H1 (cell line): ENCODE measurements at regions not wholly inside any gene's neighbourhood (a gene's known extent, or its start where the extent isn't known, plus 50 kb on each side); places are given as distances from the start of the nearest gene placed in this dataset.
"Not testable (repeated sequence)": the region's sequence is repeated elsewhere in the genome, so short reads cannot be mapped to it uniquely, and the experiment has no call there.

Source experiments
- CTCF ChIA-PET: fragments of 300-600 bp; sonication (Branson Sonifier 250); formaldehyde crosslinking; loops from one replicate; lab custom pipeline; 2021; ENCODE audit not compliant: partially characterized antibody; lab: Charles Lee
- POLR2A ChIA-PET: fragments of 300-600 bp; sonication (Branson Sonifier 250); formaldehyde crosslinking; loops from one replicate; lab custom pipeline; 2021; ENCODE audit warnings: inconsistent platforms; ENCODE audit not compliant: partially characterized antibody; lab: Charles Lee
- DNase-seq, 2 experiments: peaks; one replicate each; pipeline versions ENCODE4 v3.0.0 to v3.0.0-alpha.2; 2010 to 2022; ENCODE audit warnings: low spot score in 2 of 2, low read depth in 1 of 2, mixed read lengths in 1 of 2
- FAIRE-seq: peaks from 2 replicates; lab custom pipeline; 2011; peaks lifted over from hg19 to GRCh38; lab: Jason Lieb, UNC
- H2AFZ ChIP-seq: 2 replicates; pipeline ENCODE4 v1.8.1; 2012; ENCODE audit warnings: low read length, inconsistent platforms
- H2AK5ac ChIP-seq: 2 replicates; pipeline ENCODE4 v1.6.1; 2013; ENCODE audit warnings: low read depth, low read length
- H2BK120ac ChIP-seq: replicated peaks from 2 replicates; pipeline ENCODE3; 2013; ENCODE audit warnings: low read depth, low read length, inconsistent platforms
- H2BK12ac ChIP-seq: 2 replicates; pipeline ENCODE4 v1.6.1; 2013; ENCODE audit warnings: low read depth, low read length
- H2BK15ac ChIP-seq: 2 replicates; pipeline ENCODE4 v1.6.1; 2013; ENCODE audit warnings: low read length
- H2BK20ac ChIP-seq: 2 replicates; pipeline ENCODE4 v1.6.1; 2013; ENCODE audit warnings: low read length
- H2BK5ac ChIP-seq: 2 replicates; pipeline ENCODE4 v1.6.1; 2013; ENCODE audit warnings: low read depth, low read length
- H3K14ac ChIP-seq: 2 replicates; pipeline ENCODE4 v1.6.1; 2013; ENCODE audit warnings: inconsistent platforms; ENCODE audit not compliant: insufficient read length
- H3K18ac ChIP-seq: 2 replicates; pipeline ENCODE4 v1.6.1; 2013; ENCODE audit warnings: low read length; ENCODE audit errors: extremely low read depth
- H3K23ac ChIP-seq: 2 replicates; pipeline ENCODE4 v1.6.1; 2013; ENCODE audit warnings: inconsistent platforms; ENCODE audit not compliant: insufficient read length
- H3K23me2 ChIP-seq: 2 replicates; pipeline ENCODE4 v1.6.1; 2013; ENCODE audit warnings: low read depth, low read length
- H3K27ac ChIP-seq: 2 replicates; pipeline ENCODE4 v1.6.1; 2011; ENCODE audit warnings: low read depth, low read length, inconsistent platforms
- H3K27me3 ChIP-seq, 4 experiments: replicated peaks in 1 of 4; 1 replicate in 1 of 4; 2 replicates in 3 of 4; pipeline versions ENCODE4 v1.6.1 to v1.8.1; 2011 to 2013; ENCODE audit warnings: low read length in 3 of 4, mild to moderate bottlenecking in 3 of 4, inconsistent platforms in 2 of 4, mixed read lengths in 2 of 4, moderate library complexity in 1 of 4; ENCODE audit not compliant: control insufficient read depth in 3 of 4, insufficient read depth in 3 of 4; ENCODE audit errors: extremely low read depth in 1 of 4
- H3K36me3 ChIP-seq, 4 experiments: 2 replicates each; pipeline versions ENCODE4 v1.6.1 to v1.8.1; 2011 to 2013; ENCODE audit warnings: mild to moderate bottlenecking in 4 of 4, low read length in 3 of 4, moderate library complexity in 2 of 4, control low read depth in 1 of 4, inconsistent platforms in 1 of 4; ENCODE audit not compliant: insufficient read depth in 4 of 4, control insufficient read depth in 2 of 4
- H3K4ac ChIP-seq: replicated peaks from 2 replicates; pipeline ENCODE3; 2013; ENCODE audit warnings: low read length, low read depth, mixed read lengths, inconsistent platforms; ENCODE audit not compliant: insufficient read length
- H3K4me1 ChIP-seq, 4 experiments: replicated peaks in 1 of 4; 1 replicate in 1 of 4; 2 replicates in 3 of 4; pipeline versions ENCODE4 v1.6.1 to v1.8.1; 2011 to 2013; ENCODE audit warnings: low read length in 3 of 4, inconsistent platforms in 2 of 4, mixed read lengths in 1 of 4; ENCODE audit not compliant: insufficient read depth in 4 of 4, control insufficient read depth in 3 of 4
- H3K4me2 ChIP-seq, 2 experiments: 2 replicates each; pipeline versions ENCODE4 v1.6.1 to v1.8.1; 2011 to 2013; ENCODE audit warnings: low read depth in 2 of 2, low read length in 2 of 2, control low read depth in 1 of 2, inconsistent platforms in 1 of 2, mild to moderate bottlenecking in 1 of 2; ENCODE audit not compliant: insufficient read depth in 1 of 2
- H3K4me3 ChIP-seq, 4 experiments: fragments of 200-600, 300-600 bp in 1 of 4; sonication (generic), shearing (Covaris generic), sonication (Bioruptor Twin) in 1 of 4; 2 replicates each; pipeline versions ENCODE4 v1.5.1 to v1.8.1; 2011 to 2016; ENCODE audit warnings: low read length in 4 of 4, low read depth in 3 of 4, control low read depth in 2 of 4, inconsistent platforms in 2 of 4, mild to moderate bottlenecking in 2 of 4, mixed read lengths in 1 of 4, moderate library complexity in 1 of 4; ENCODE audit not compliant: insufficient read depth in 2 of 4; ENCODE audit errors: extremely low read depth in 1 of 4
- H3K56ac ChIP-seq: replicated peaks from 2 replicates; pipeline ENCODE3; 2013; ENCODE audit warnings: low read depth, mild to moderate bottlenecking, mixed read lengths, low read length, inconsistent platforms; ENCODE audit not compliant: insufficient read length
- H3K79me1 ChIP-seq: 2 replicates; pipeline ENCODE4 v1.6.1; 2013; ENCODE audit warnings: low read depth, low read length, control low read depth
- H3K79me2 ChIP-seq, 2 experiments: 2 replicates each; pipeline versions ENCODE4 v1.6.1 to v1.8.1; 2012 to 2013; ENCODE audit warnings: low read length in 2 of 2, mild to moderate bottlenecking in 2 of 2, inconsistent platforms in 1 of 2; ENCODE audit not compliant: insufficient read depth in 2 of 2, control insufficient read depth in 1 of 2
- H3K9ac ChIP-seq, 4 experiments: replicated peaks in 1 of 4; 1 replicate in 1 of 4; 2 replicates in 3 of 4; pipeline versions ENCODE4 v1.6.1 to v1.8.1; 2011 to 2013; ENCODE audit warnings: low read depth in 3 of 4, low read length in 3 of 4, control low read depth in 2 of 4, mild to moderate bottlenecking in 2 of 4, moderate library complexity in 2 of 4, inconsistent platforms in 1 of 4; ENCODE audit errors: extremely low read depth in 1 of 4
- H3K9me3 ChIP-seq, 2 experiments: 2 replicates each; pipeline versions ENCODE4 v1.6.1 to v1.8.1; 2012 to 2013; ENCODE audit warnings: mild to moderate bottlenecking in 2 of 2, moderate library complexity in 2 of 2, control low read depth in 1 of 2, inconsistent platforms in 1 of 2, low read depth in 1 of 2, low read length in 1 of 2, mixed read lengths in 1 of 2; ENCODE audit not compliant: insufficient read depth in 2 of 2
- H4K20me1 ChIP-seq, 2 experiments: replicated peaks in 1 of 2; 2 replicates each; pipeline versions ENCODE3 to v1.8.1; 2011 to 2013; ENCODE audit warnings: inconsistent platforms in 2 of 2, low read length in 2 of 2, mild to moderate bottlenecking in 1 of 2; ENCODE audit not compliant: insufficient read depth in 2 of 2, control insufficient read depth in 1 of 2
- H4K5ac ChIP-seq: 2 replicates; pipeline ENCODE4 v1.6.1; 2013; ENCODE audit warnings: low read length, low read depth, mixed read lengths, inconsistent platforms; ENCODE audit not compliant: insufficient read length
- H4K8ac ChIP-seq: 2 replicates; pipeline ENCODE4 v1.8.0; 2013; ENCODE audit warnings: mild to moderate bottlenecking, moderate library complexity, low read length, inconsistent platforms; ENCODE audit not compliant: insufficient read depth; ENCODE audit errors: extremely low read depth
- H4K91ac ChIP-seq: replicated peaks from 2 replicates; pipeline ENCODE3; 2013; ENCODE audit warnings: low read length, mixed read lengths, inconsistent platforms; ENCODE audit not compliant: insufficient read length
- whole genome bisulfite sequencing, 2 experiments: shearing (Covaris generic) in 1 of 2; methylation state at CpG; one replicate each; pipeline versions ENCODE4 v1.1.6 to v1.1.7; 2013 to 2015; ENCODE audit warnings: low lambda C conversion rate in 2 of 2, mixed read lengths in 2 of 2, inconsistent platforms in 1 of 2, low coverage in 1 of 2, missing lambda C conversion rate in 1 of 2; ENCODE audit not compliant: insufficient replicate concordance in 2 of 2, insufficient coverage in 1 of 2, insufficient read length in 1 of 2; ENCODE audit errors: extremely low coverage in 1 of 2, missing lambda C conversion rate in 1 of 2; 5-methylcytosine and 5-hydroxymethylcytosine counted together

- H3K79me2 ChIP-seq, H3K18ac ChIP-seq, DNase-seq, H3K4me1 ChIP-seq, H2BK15ac ChIP-seq, H3K23ac ChIP-seq, H2BK120ac ChIP-seq, H3K79me1 ChIP-seq, H2BK5ac ChIP-seq, H4K8ac ChIP-seq, H4K20me1 ChIP-seq, CTCF ChIA-PET, H3K9me3 ChIP-seq, H3K23me2 ChIP-seq, H2AK5ac ChIP-seq, H3K4me2 ChIP-seq, H4K5ac ChIP-seq, H3K14ac ChIP-seq, H3K56ac ChIP-seq, H3K36me3 ChIP-seq, POLR2A ChIA-PET, FAIRE-seq, H3K9ac ChIP-seq, H3K4me3 ChIP-seq, H4K91ac ChIP-seq, H2BK20ac ChIP-seq, H3K27ac ChIP-seq, H2BK12ac ChIP-seq, H3K4ac ChIP-seq, H3K27me3 ChIP-seq: not testable (repeated sequence)
- WGBS, 2 experiments = 91% methylated on average over 4 of the region's 4 CpGs; no CpG with 5 or more reads in 1 of the 2 experiments
- H2AFZ ChIP-seq = peak overlapping the region; percentile 53; the same call in 1 of the 2 replicates
Observed at GRCh38 chr2:41210030-41210429, 758.1 kb upstream of the SLC8A1 start.
